ENCODE measurements at regions not wholly inside any gene's neighbourhood (a gene's known extent, or its start where the extent isn't known, plus 50 kb on each side); places are given as distances from the start of the nearest gene placed in this dataset.

- H3K4me3 ChIP-seq (ENCODE audit: low read length), result no peak overlapping the region
- no peak for DNase-seq (ENCODE audit: low read depth)
- H3K27me3 ChIP-seq (replicated peaks; ENCODE audit: control insufficient read depth, insufficient read depth, low read length), result no peaks in the 10 kb centered on the region
- no peak overlapping the region for H3K9ac ChIP-seq (ENCODE audit: low read length)
- H3K4me1 ChIP-seq (ENCODE audit: control insufficient read depth, insufficient read depth, low read length), result peaks cover 28% of the 10 kb centered on the region
- H3K36me3 ChIP-seq (ENCODE audit: control insufficient read depth, insufficient read depth, low read length, severe bottlenecking), result no peaks in the 10 kb centered on the region
- H3K9me3 ChIP-seq (ENCODE audit: control insufficient read depth, low read length), result peaks cover 7% of the 10 kb centered on the region
Observed at GRCh38 chr10:44194435-44194834, 190.5 kb downstream of the CXCL12 start.

GRCh38 chr10:44193567-44194220 is 191.2 kb downstream of the CXCL12 start:
- no peaks in the 10 kb centered on the region for H3K27me3 ChIP-seq (replicated peaks; ENCODE audit: control insufficient read depth, insufficient read depth, low read length)
- no peaks in the 10 kb centered on the region for H3K36me3 ChIP-seq (ENCODE audit: control insufficient read depth, insufficient read depth, low read length, severe bottlenecking)
- peak; percentile 48 for DNase-seq (ENCODE audit: low read depth)
- no peak overlapping the region for H3K9ac ChIP-seq (ENCODE audit: low read length)
- no peak overlapping the region for H3K4me3 ChIP-seq (ENCODE audit: low read length)
- peaks cover 7% of the 10 kb centered on the region for H3K9me3 ChIP-seq (ENCODE audit: control insufficient read depth, low read length)
- peaks cover 24% of the 10 kb centered on the region for H3K4me1 ChIP-seq (ENCODE audit: control insufficient read depth, insufficient read depth, low read length)

- no peak for DNase-seq (ENCODE audit: low read depth)
- H3K9ac ChIP-seq (ENCODE audit: low read length), result no peak overlapping the region
- no peaks in the 10 kb centered on the region for H3K36me3 ChIP-seq (ENCODE audit: control insufficient read depth, insufficient read depth, low read length, severe bottlenecking)
- H3K4me1 ChIP-seq (ENCODE audit: control insufficient read depth, insufficient read depth, low read length), result peaks cover 19% of the 10 kb centered on the region
- H3K27me3 ChIP-seq (replicated peaks; ENCODE audit: control insufficient read depth, insufficient read depth, low read length), result no peaks in the 10 kb centered on the region
- H3K4me3 ChIP-seq (ENCODE audit: low read length), result no peak overlapping the region
- peaks cover 7% of the 10 kb centered on the region for H3K9me3 ChIP-seq (ENCODE audit: control insufficient read depth, low read length)
Observed at GRCh38 chr10:44193166-44193565, 191.7 kb downstream of the CXCL12 start.

- DNase-seq (ENCODE audit: low read depth), result no peak
- Histone ChIP-seq H3K36me3 (ENCODE audit: control insufficient read depth, insufficient read depth, low read length, severe bottlenecking) (no peaks in the 10 kb centered on the region), H3K4me3 (ENCODE audit: low read length) (no peak overlapping the region), H3K9ac (ENCODE audit: low read length) (no peak overlapping the region), H3K4me1 (ENCODE audit: control insufficient read depth, insufficient read depth, low read length) (peaks cover 15% of the 10 kb centered on the region), H3K9me3 (ENCODE audit: control insufficient read depth, low read length) (peaks cover 7% of the 10 kb centered on the region), H3K27me3 (replicated peaks; ENCODE audit: control insufficient read depth, insufficient read depth, low read length) (no peaks in the 10 kb centered on the region)
Observed at GRCh38 chr10:44192435-44192834, 192.5 kb downstream of the CXCL12 start.

GRCh38 chr10:44190541-44190940 is 194.4 kb downstream of the CXCL12 start:
- no peak overlapping the region for H3K9ac ChIP-seq (ENCODE audit: low read length)
- H3K9me3 ChIP-seq (ENCODE audit: control insufficient read depth, low read length), result peaks cover 7% of the 10 kb centered on the region
- no peak overlapping the region for H3K4me3 ChIP-seq (ENCODE audit: low read length)
- H3K36me3 ChIP-seq (ENCODE audit: control insufficient read depth, insufficient read depth, low read length, severe bottlenecking), result no peaks in the 10 kb centered on the region
- no peaks in the 10 kb centered on the region for H3K27me3 ChIP-seq (replicated peaks; ENCODE audit: control insufficient read depth, insufficient read depth, low read length)
- peaks cover 17% of the 10 kb centered on the region for H3K4me1 ChIP-seq (ENCODE audit: control insufficient read depth, insufficient read depth, low read length)
- DNase-seq (ENCODE audit: low read depth), result no peak

GRCh38 chr10:44186821-44187220 is 198.1 kb downstream of the CXCL12 start:
- Histone ChIP-seq H3K27me3 (replicated peaks; ENCODE audit: control insufficient read depth, insufficient read depth, low read length) (no peaks in the 10 kb centered on the region), H3K36me3 (ENCODE audit: control insufficient read depth, insufficient read depth, low read length, severe bottlenecking) (no peaks in the 10 kb centered on the region), H3K9ac (ENCODE audit: low read length) (no peak overlapping the region), H3K9me3 (ENCODE audit: control insufficient read depth, low read length) (peaks cover 7% of the 10 kb centered on the region), H3K4me1 (ENCODE audit: control insufficient read depth, insufficient read depth, low read length) (peaks cover 24% of the 10 kb centered on the region), H3K4me3 (ENCODE audit: low read length) (no peak overlapping the region)
- no peak for DNase-seq (ENCODE audit: low read depth)

- Histone ChIP-seq H3K9me3 (ENCODE audit: control insufficient read depth, low read length) (peaks cover 7% of the 10 kb centered on the region), H3K36me3 (ENCODE audit: control insufficient read depth, insufficient read depth, low read length, severe bottlenecking) (no peaks in the 10 kb centered on the region), H3K9ac (ENCODE audit: low read length) (no peak overlapping the region), H3K27me3 (replicated peaks; ENCODE audit: control insufficient read depth, insufficient read depth, low read length) (no peaks in the 10 kb centered on the region), H3K4me3 (ENCODE audit: low read length) (no peak overlapping the region), H3K4me1 (ENCODE audit: control insufficient read depth, insufficient read depth, low read length) (peaks cover 28% of the 10 kb centered on the region)
- DNase-seq (ENCODE audit: low read depth), result peak; percentile 76
Observed at GRCh38 chr10:44186150-44186549, 198.7 kb downstream of the CXCL12 start.

GRCh38 chr10:44185315-44185666 is 199.6 kb downstream of the CXCL12 start:
- Histone ChIP-seq H3K4me3 (ENCODE audit: low read length) (no peak overlapping the region), H3K27me3 (replicated peaks; ENCODE audit: control insufficient read depth, insufficient read depth, low read length) (no peaks in the 10 kb centered on the region), H3K36me3 (ENCODE audit: control insufficient read depth, insufficient read depth, low read length, severe bottlenecking) (no peaks in the 10 kb centered on the region), H3K9ac (ENCODE audit: low read length) (no peak overlapping the region), H3K4me1 (ENCODE audit: control insufficient read depth, insufficient read depth, low read length) (peaks cover 36% of the 10 kb centered on the region), H3K9me3 (ENCODE audit: control insufficient read depth, low read length) (no peaks in the 10 kb centered on the region)
- DNase-seq (ENCODE audit: low read depth), result no peak

GRCh38 chr10:44184633-44185314 is 200.1 kb downstream of the CXCL12 start:
- H3K4me1 ChIP-seq (ENCODE audit: control insufficient read depth, insufficient read depth, low read length), result peaks cover 41% of the 10 kb centered on the region
- no peaks in the 10 kb centered on the region for H3K36me3 ChIP-seq (ENCODE audit: control insufficient read depth, insufficient read depth, low read length, severe bottlenecking)
- no peak for DNase-seq (ENCODE audit: low read depth)
- no peaks in the 10 kb centered on the region for H3K9me3 ChIP-seq (ENCODE audit: control insufficient read depth, low read length)
- H3K4me3 ChIP-seq (ENCODE audit: low read length), result no peak overlapping the region
- no peaks in the 10 kb centered on the region for H3K27me3 ChIP-seq (replicated peaks; ENCODE audit: control insufficient read depth, insufficient read depth, low read length)
- H3K9ac ChIP-seq (ENCODE audit: low read length), result no peak overlapping the region

GRCh38 chr10:44183667-44184632 is 200.9 kb downstream of the CXCL12 start:
- H3K4me3 ChIP-seq (ENCODE audit: low read length), result no peak overlapping the region
- DNase-seq (ENCODE audit: low read depth), result peak; percentile 84
- no peak overlapping the region for H3K9ac ChIP-seq (ENCODE audit: low read length)
- H3K36me3 ChIP-seq (ENCODE audit: control insufficient read depth, insufficient read depth, low read length, severe bottlenecking), result no peaks in the 10 kb centered on the region
- H3K9me3 ChIP-seq (ENCODE audit: control insufficient read depth, low read length), result no peaks in the 10 kb centered on the region
- H3K4me1 ChIP-seq (ENCODE audit: control insufficient read depth, insufficient read depth, low read length), result peaks cover 42% of the 10 kb centered on the region
- H3K27me3 ChIP-seq (replicated peaks; ENCODE audit: control insufficient read depth, insufficient read depth, low read length), result no peaks in the 10 kb centered on the region

GRCh38 chr10:44182909-44183308 is 202.0 kb downstream of the CXCL12 start:
- H3K9ac ChIP-seq (ENCODE audit: low read length), result no peak overlapping the region
- H3K4me1 ChIP-seq (ENCODE audit: control insufficient read depth, insufficient read depth, low read length), result peaks cover 42% of the 10 kb centered on the region
- no peak for DNase-seq (ENCODE audit: low read depth)
- H3K27me3 ChIP-seq (replicated peaks; ENCODE audit: control insufficient read depth, insufficient read depth, low read length), result no peaks in the 10 kb centered on the region
- H3K36me3 ChIP-seq (ENCODE audit: control insufficient read depth, insufficient read depth, low read length, severe bottlenecking), result no peaks in the 10 kb centered on the region
- no peak overlapping the region for H3K4me3 ChIP-seq (ENCODE audit: low read length)
- no peaks in the 10 kb centered on the region for H3K9me3 ChIP-seq (ENCODE audit: control insufficient read depth, low read length)

Data from adipocyte (in vitro differentiated cells).